ENCODE measurements at regions not wholly inside any gene's neighbourhood (a gene's known extent, or its start where the extent isn't known, plus 50 kb on each side); places are given as distances from the start of the nearest gene placed in this dataset.
"Not testable (repeated sequence)": the region's sequence is repeated elsewhere in the genome, so short reads cannot be mapped to it uniquely, and the experiment has no call there.

DNA sequence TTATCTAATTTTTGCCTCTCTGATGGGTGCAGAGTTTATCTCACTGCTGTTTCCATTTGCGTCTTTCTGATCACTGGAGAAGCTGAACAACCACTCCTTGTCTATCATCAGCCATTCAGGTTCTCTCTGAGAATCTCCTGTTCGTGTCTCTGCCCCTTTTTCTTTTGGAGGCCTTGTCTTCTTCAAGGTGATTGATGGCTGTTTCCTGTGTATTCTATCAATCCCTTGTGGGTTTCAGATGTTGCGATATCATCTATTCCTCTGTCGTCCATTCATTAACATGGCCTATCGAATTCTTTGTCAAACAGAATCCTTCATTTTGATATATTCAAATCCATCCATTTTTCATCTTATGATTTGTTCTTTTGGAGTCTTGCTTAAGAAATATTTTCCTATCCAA, 100.3 kb downstream of the FAM53A start:
- DNase-seq (ENCODE audit: low spot score), result no peak
- Mint-ChIP-seq H3K4me1 (no peaks in the 10 kb centered on the region), H3K9me3 (peaks cover 15% of the 10 kb centered on the region), H3K27ac (no peak overlapping the region), H3K27me3 (ENCODE audit: insufficient read depth, low read depth) (peaks cover 18% of the 10 kb centered on the region), H3K36me3 (peaks cover 2% of the 10 kb centered on the region), H3K4me3 (no peak overlapping the region)
- Histone ChIP-seq H3K9me3 (ENCODE audit: low read depth) (no peaks in the 10 kb centered on the region), H3K4me3 (no peak overlapping the region), H3K36me3 (no peaks in the 10 kb centered on the region), H3K27me3 (peaks cover 16% of the 10 kb centered on the region), H3K4me1 (no peaks in the 10 kb centered on the region), H2AFZ (replicated peaks) (no peak overlapping the region), H3K4me2 (no peak overlapping the region), H3K79me2 (ENCODE audit: low read depth) (no peaks in the 10 kb centered on the region), H3F3A (ENCODE audit: low read depth) (peaks cover 24% of the 10 kb centered on the region), H3K9ac (no peak overlapping the region), H4K20me1 (ENCODE audit: low read depth) (no peaks in the 10 kb centered on the region), H3K27ac (no peak overlapping the region)
- TF ChIP-seq EZH2phosphoT487 (IDR thresholded peaks at IDR 0.05) (no peak), EZH2 (IDR thresholded peaks at IDR 0.05) (no peak)
- TF ChIP-seq, protein P1, sequence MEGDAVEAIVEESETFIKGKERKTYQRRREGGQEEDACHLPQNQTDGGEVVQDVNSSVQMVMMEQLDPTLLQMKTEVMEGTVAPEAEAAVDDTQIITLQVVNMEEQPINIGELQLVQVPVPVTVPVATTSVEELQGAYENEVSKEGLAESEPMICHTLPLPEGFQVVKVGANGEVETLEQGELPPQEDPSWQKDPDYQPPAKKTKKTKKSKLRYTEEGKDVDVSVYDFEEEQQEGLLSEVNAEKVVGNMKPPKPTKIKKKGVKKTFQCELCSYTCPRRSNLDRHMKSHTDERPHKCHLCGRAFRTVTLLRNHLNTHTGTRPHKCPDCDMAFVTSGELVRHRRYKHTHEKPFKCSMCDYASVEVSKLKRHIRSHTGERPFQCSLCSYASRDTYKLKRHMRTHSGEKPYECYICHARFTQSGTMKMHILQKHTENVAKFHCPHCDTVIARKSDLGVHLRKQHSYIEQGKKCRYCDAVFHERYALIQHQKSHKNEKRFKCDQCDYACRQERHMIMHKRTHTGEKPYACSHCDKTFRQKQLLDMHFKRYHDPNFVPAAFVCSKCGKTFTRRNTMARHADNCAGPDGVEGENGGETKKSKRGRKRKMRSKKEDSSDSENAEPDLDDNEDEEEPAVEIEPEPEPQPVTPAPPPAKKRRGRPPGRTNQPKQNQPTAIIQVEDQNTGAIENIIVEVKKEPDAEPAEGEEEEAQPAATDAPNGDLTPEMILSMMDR (IDR thresholded peaks at IDR 0.05), result no peak

DNA sequence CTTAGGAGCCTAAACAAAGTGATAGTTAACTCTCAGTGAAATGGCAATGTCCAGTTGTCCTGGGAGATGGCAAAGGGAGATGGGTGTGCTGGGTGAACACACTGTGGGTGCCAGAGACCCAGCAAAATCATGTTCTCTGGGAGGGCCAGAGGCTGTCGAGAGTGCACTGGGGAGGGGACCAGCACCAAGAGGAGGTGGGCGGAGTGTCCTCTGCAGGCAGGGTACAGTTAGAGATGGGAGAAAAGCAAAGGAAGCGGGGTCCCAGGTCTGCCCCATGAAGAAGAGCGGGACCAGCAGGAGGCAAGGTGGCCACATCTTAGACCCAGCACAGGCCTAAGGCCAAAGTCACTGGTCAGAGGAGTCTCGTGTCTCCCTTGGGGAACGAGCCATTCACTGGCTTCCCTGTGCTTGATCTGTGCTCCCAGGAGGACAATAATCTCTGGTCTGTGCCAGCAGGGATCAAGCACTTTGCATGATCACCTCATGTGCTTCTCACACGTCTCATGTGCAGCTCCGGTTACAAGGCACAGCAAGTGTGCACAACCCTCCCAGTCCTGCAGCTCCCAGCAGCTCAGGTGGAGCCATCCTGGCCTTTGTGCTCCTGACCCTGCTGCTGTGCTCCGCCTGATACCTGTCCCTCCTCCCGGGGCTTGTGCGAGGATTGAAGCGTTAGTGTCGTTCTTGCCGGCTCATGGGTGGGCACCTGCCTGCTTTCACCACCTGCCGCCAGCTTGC, 100.9 kb downstream of the FAM53A start:
- H4K20me1 ChIP-seq (ENCODE audit: low read depth), result no peaks in the 10 kb centered on the region
- peaks cover 27% of the 10 kb centered on the region for H3F3A ChIP-seq (ENCODE audit: low read depth)
- peaks cover 3% of the 10 kb centered on the region for H3K4me1 ChIP-seq
- H3K4me3 Mint-ChIP-seq, result peak overlapping the region; percentile 39
- H3K4me3 ChIP-seq, result no peak overlapping the region
- TF ChIP-seq, protein P1 (IDR thresholded peaks at IDR 0.05), result no peak
- TF ChIP-seq EZH2phosphoT487 (IDR thresholded peaks at IDR 0.05) (no peak), EZH2 (IDR thresholded peaks at IDR 0.05) (no peak)
- no peak overlapping the region for H2AFZ ChIP-seq (replicated peaks)
- H3K4me2 ChIP-seq, result no peak overlapping the region
- H3K9me3 Mint-ChIP-seq, result peaks cover 12% of the 10 kb centered on the region
- H3K27me3 Mint-ChIP-seq (ENCODE audit: insufficient read depth, low read depth), result peaks cover 18% of the 10 kb centered on the region
- no peak overlapping the region for H3K27ac Mint-ChIP-seq
- peaks cover 20% of the 10 kb centered on the region for H3K27me3 ChIP-seq
- DNase-seq (ENCODE audit: low spot score), result no peak
- H3K36me3 Mint-ChIP-seq, result peaks cover 2% of the 10 kb centered on the region
- H3K36me3 ChIP-seq, result no peaks in the 10 kb centered on the region
- H3K9me3 ChIP-seq (ENCODE audit: low read depth), result no peaks in the 10 kb centered on the region
- H3K9ac ChIP-seq, result no peak overlapping the region
- H3K4me1 Mint-ChIP-seq, result peaks cover 2% of the 10 kb centered on the region
- no peak overlapping the region for H3K27ac ChIP-seq
- no peaks in the 10 kb centered on the region for H3K79me2 ChIP-seq (ENCODE audit: low read depth)

DNA sequence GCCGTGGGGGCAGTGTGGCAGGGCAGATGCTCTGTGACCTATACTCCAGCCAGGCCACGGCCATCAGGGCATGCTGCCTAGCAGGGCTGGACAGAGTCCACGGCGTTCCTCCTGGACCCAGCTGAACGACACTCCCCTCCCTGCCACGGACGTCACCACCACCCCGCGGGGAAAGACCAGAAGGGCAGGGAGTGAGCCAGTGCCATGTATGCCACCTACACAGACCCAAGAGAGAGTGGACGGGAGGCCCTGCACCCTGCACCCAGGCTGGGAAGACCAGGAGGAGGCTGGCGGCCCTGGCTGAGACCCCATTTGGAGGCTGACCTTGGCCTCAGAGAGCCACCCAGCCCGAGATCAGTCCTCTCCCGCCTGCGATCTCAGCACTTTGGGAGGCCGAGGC, 101.9 kb downstream of the FAM53A start:
- Histone ChIP-seq H4K20me1 (ENCODE audit: low read depth) (peaks cover 7% of the 10 kb centered on the region), H3K9ac (no peak overlapping the region), H3F3A (ENCODE audit: low read depth) (peaks cover 34% of the 10 kb centered on the region), H3K9me3 (ENCODE audit: low read depth) (no peaks in the 10 kb centered on the region), H3K4me2 (no peak overlapping the region), H2AFZ (replicated peaks) (no peak overlapping the region), H3K4me1 (peaks cover 13% of the 10 kb centered on the region), H3K27ac (no peak overlapping the region), H3K27me3 (peaks cover 27% of the 10 kb centered on the region), H3K36me3 (no peaks in the 10 kb centered on the region), H3K79me2 (ENCODE audit: low read depth) (no peaks in the 10 kb centered on the region), H3K4me3 (no peak overlapping the region)
- Mint-ChIP-seq H3K4me1 (peaks cover 9% of the 10 kb centered on the region), H3K9me3 (peaks cover 12% of the 10 kb centered on the region), H3K27me3 (ENCODE audit: insufficient read depth, low read depth) (peaks cover 20% of the 10 kb centered on the region), H3K4me3 (no peak overlapping the region), H3K27ac (no peak overlapping the region), H3K36me3 (peaks cover 2% of the 10 kb centered on the region)
- TF ChIP-seq EZH2phosphoT487 (IDR thresholded peaks at IDR 0.05) (no peak), EZH2 (IDR thresholded peaks at IDR 0.05) (no peak)
- TF ChIP-seq, protein P1 (IDR thresholded peaks at IDR 0.05), result no peak
- DNase-seq (ENCODE audit: low spot score), result no peak

- H3K27ac ChIP-seq; H4K20me1 ChIP-seq (ENCODE audit: low read depth); H3K9ac ChIP-seq; H3K79me2 ChIP-seq (ENCODE audit: low read depth); H3K9me3 ChIP-seq (ENCODE audit: low read depth); H3K4me3 ChIP-seq; H3K36me3 ChIP-seq; H3K36me3 Mint-ChIP-seq; H3K4me2 ChIP-seq; H3K9me3 Mint-ChIP-seq; H2AFZ ChIP-seq (replicated peaks); H3K27ac Mint-ChIP-seq: not testable (repeated sequence)
- H3K4me3 Mint-ChIP-seq, result peak overlapping the region; percentile 72
- Histone ChIP-seq H3F3A (ENCODE audit: low read depth) (peaks cover 34% of the 10 kb centered on the region), H3K4me1 (peaks cover 17% of the 10 kb centered on the region), H3K27me3 (peaks cover 28% of the 10 kb centered on the region)
- DNase-seq (ENCODE audit: low spot score), result peak; percentile 84
- H3K27me3 Mint-ChIP-seq (ENCODE audit: insufficient read depth, low read depth), result peaks cover 19% of the 10 kb centered on the region
- peaks cover 13% of the 10 kb centered on the region for H3K4me1 Mint-ChIP-seq
Observed at GRCh38 chr4:1581164-1581894, 102.8 kb downstream of the FAM53A start.

GRCh38 chr4:1580692-1581012, 103.5 kb downstream of the FAM53A start:
- not testable (repeated sequence) for H3K27ac ChIP-seq; H3K4me3 ChIP-seq; H3K4me3 Mint-ChIP-seq; H2AFZ ChIP-seq (replicated peaks); H3K27ac Mint-ChIP-seq; H3K9me3 Mint-ChIP-seq; H4K20me1 ChIP-seq (ENCODE audit: low read depth); H3K9ac ChIP-seq; H3K9me3 ChIP-seq (ENCODE audit: low read depth); DNase-seq (ENCODE audit: low spot score); H3K4me2 ChIP-seq; H3K79me2 ChIP-seq (ENCODE audit: low read depth); H3K36me3 ChIP-seq; H3K36me3 Mint-ChIP-seq
- Histone ChIP-seq H3K27me3 (peaks cover 28% of the 10 kb centered on the region), H3F3A (ENCODE audit: low read depth) (peaks cover 34% of the 10 kb centered on the region), H3K4me1 (peaks cover 17% of the 10 kb centered on the region)
- H3K4me1 Mint-ChIP-seq, result peaks cover 19% of the 10 kb centered on the region
- peaks cover 24% of the 10 kb centered on the region for H3K27me3 Mint-ChIP-seq (ENCODE audit: insufficient read depth, low read depth)

Data from neural progenitor cell (in vitro differentiated cells).